OCI-LY1 (cell line): ENCODE measurements at regions not wholly inside any gene's neighbourhood (a gene's known extent, or its start where the extent isn't known, plus 50 kb on each side); places are given as distances from the start of the nearest gene placed in this dataset.
"Not testable (repeated sequence)": the region's sequence is repeated elsewhere in the genome, so short reads cannot be mapped to it uniquely, and the experiment has no call there.

Source experiments
- H2AFZ ChIP-seq: fragments of 200-600 bp; sonication (generic), shearing (Covaris generic); 2 replicates; pipeline ENCODE4 v1.6.0; 2014; ENCODE audit warnings: antibody characterized with exemption, mild to moderate bottlenecking, low read length
- H3F3A ChIP-seq: fragments of 200-600 bp; sonication (generic), shearing (Covaris generic); 2 replicates; pipeline ENCODE4 v1.6.0; 2014; ENCODE audit warnings: mild to moderate bottlenecking, antibody characterized with exemption, low read length, moderate library complexity; ENCODE audit not compliant: insufficient read depth
- H3K27ac ChIP-seq: fragments of 200-600 bp; sonication (generic); 2 replicates; pipeline ENCODE4 v1.5.1; 2014; ENCODE audit warnings: low read length, mixed run types, mild to moderate bottlenecking, low read depth; ENCODE audit not compliant: poor library complexity, severe bottlenecking
- H3K27me3 ChIP-seq: fragments of 200-600 bp; sonication (generic); 2 replicates; pipeline ENCODE4 v1.6.0; 2014; ENCODE audit warnings: antibody characterized with exemption, mild to moderate bottlenecking, low read length, moderate library complexity; ENCODE audit not compliant: insufficient read depth
- H3K36me3 ChIP-seq: fragments of 200-600 bp; sonication (generic); 2 replicates; pipeline ENCODE4 v1.6.1; 2014; ENCODE audit warnings: mild to moderate bottlenecking, antibody characterized with exemption, low read length, moderate library complexity, mixed read lengths; ENCODE audit not compliant: insufficient read depth
- H3K4me1 ChIP-seq: fragments of 200-600 bp; sonication (generic); 2 replicates; pipeline ENCODE4 v1.5.1; 2014; ENCODE audit warnings: mild to moderate bottlenecking, low read length, moderate library complexity; ENCODE audit not compliant: insufficient read depth, severe bottlenecking
- H3K4me2 ChIP-seq: fragments of 200-600 bp; sonication (generic), shearing (Covaris generic); 2 replicates; pipeline ENCODE4 v1.6.1; 2014; ENCODE audit warnings: low read length
- H3K4me3 ChIP-seq: fragments of 200-600 bp; sonication (generic); 2 replicates; pipeline ENCODE4 v1.5.1; 2014; ENCODE audit warnings: low read length, low read depth, mild to moderate bottlenecking, mixed read lengths; ENCODE audit not compliant: poor library complexity, severe bottlenecking
- H3K79me2 ChIP-seq: fragments of 200-600 bp; shearing (Covaris generic); 2 replicates; pipeline ENCODE4 v1.6.1; 2016; ENCODE audit warnings: mixed run types, low read length, mixed read lengths; ENCODE audit not compliant: insufficient read depth
- H3K9ac ChIP-seq: fragments of 200-600 bp; sonication (generic), shearing (Covaris generic); 2 replicates; pipeline ENCODE4 v1.6.1; 2014; ENCODE audit warnings: mild to moderate bottlenecking, low read length, mixed read lengths
- H3K9me2 ChIP-seq: fragments of 200-600 bp; sonication (generic), shearing (Covaris generic); 2 replicates; pipeline ENCODE4 v1.6.1; 2014; ENCODE audit warnings: low read depth, mild to moderate bottlenecking, low read length, mixed read lengths
- H3K9me3 ChIP-seq: fragments of 200-600 bp; shearing (Covaris generic); 2 replicates; pipeline ENCODE4 v1.6.1; 2014; ENCODE audit warnings: low read length, mixed read lengths
- H4K20me1 ChIP-seq: fragments of 200-600 bp; sonication (generic), shearing (Covaris generic); 2 replicates; pipeline ENCODE4 v1.6.0; 2016; ENCODE audit warnings: mild to moderate bottlenecking, low read length; ENCODE audit not compliant: insufficient read depth

DNA sequence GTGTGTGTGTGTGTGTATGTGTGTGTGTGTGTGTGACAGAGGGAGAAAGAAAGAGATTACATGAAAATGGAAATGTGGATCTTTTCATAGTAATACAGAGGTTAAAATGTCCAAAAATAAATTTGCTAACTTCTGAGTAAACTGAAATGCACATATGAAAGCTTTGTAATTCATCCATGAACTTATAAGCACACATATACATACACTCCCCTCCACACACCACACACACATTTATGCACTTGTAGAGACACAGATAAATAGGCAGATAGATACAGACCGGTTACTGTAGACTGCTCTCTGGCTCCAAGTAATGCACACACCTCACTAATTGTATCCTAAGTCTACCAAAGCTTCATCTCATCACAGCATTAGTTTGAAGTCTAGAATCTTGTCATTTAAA lies 50.5 kb upstream of the PTPN20 start:
- H3F3A ChIP-seq, H3K9me3 ChIP-seq, H3K27ac ChIP-seq, H3K9ac ChIP-seq, H2AFZ ChIP-seq, H3K27me3 ChIP-seq, H4K20me1 ChIP-seq, H3K4me3 ChIP-seq, H3K4me2 ChIP-seq, H3K79me2 ChIP-seq, H3K9me2 ChIP-seq, H3K4me1 ChIP-seq, H3K36me3 ChIP-seq: not testable (repeated sequence)
